NCI-H1694 treated with DMSO at 0.1 percent for 48 hours (cell line): ENCODE measurements at regions not wholly inside any gene's neighbourhood (a gene's known extent, or its start where the extent isn't known, plus 50 kb on each side); places are given as distances from the start of the nearest gene placed in this dataset.
"Not testable (repeated sequence)": the region's sequence is repeated elsewhere in the genome, so short reads cannot be mapped to it uniquely, and the experiment has no call there.

Source experiments
- DNase-seq: peaks from one replicate; lab custom pipeline; 2025; lab: John Stamatoyannopoulos, UW

DNA sequence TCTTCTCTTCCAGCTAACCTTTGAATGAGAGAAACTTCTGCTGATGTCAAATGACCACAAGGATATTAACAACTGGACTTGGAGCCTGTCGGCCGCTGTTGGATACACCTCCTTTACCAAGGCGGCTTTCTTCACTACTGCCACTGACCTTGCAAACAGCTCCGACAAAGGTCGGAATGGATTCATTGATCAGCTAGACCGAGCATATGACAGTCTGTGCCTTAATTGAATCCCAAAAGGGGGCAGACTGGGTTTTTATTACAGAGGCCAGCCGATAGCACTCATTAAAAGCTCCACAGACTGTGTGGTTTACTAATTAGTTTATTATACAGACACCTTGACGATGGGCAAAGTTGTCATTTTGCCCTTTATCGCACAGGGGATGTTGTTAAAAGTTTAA is 394.5 kb downstream of the RERGL start:
- no peak for DNase-seq

DNA sequence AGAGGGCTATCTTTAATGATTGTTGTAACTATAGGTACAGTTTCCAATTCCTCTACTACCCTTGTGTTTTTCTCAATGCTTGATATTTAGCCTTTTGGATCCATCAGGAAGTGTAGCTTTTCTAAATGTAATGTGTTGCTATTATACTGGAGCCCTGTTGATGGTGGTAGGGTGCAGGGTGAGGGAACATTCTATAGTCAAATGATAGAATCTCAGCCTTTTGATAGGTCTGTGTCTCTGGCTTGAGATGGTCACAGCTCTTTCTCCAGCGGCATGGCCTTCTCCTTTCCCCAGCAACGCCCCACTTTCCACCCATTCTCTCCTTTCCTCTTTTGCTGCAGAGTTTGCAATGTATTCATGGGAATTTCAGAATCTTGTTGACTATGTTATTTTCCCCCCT is 398.6 kb downstream of the RERGL start:
- DNase-seq: no peak

DNA sequence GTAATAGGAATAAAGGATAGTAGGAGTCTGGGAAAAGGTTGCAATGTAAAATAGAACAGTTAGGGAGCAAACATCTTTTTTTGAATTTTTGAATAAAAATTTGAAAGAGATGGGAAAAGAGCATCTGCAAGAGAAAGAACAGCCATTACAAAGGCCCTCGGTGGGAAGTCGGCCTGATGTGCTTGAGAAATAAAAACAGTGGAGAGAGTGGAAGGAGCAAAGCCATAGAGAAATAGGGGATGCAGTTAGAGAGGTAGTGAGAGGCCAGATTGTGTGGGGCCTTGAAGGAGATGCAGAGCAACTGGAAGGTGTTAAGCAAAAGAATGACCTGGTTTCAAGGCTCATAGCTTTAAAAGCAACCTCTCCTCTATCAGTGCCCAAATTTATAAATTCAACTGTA is 409.8 kb downstream of the RERGL start:
- no peak for DNase-seq

DNA sequence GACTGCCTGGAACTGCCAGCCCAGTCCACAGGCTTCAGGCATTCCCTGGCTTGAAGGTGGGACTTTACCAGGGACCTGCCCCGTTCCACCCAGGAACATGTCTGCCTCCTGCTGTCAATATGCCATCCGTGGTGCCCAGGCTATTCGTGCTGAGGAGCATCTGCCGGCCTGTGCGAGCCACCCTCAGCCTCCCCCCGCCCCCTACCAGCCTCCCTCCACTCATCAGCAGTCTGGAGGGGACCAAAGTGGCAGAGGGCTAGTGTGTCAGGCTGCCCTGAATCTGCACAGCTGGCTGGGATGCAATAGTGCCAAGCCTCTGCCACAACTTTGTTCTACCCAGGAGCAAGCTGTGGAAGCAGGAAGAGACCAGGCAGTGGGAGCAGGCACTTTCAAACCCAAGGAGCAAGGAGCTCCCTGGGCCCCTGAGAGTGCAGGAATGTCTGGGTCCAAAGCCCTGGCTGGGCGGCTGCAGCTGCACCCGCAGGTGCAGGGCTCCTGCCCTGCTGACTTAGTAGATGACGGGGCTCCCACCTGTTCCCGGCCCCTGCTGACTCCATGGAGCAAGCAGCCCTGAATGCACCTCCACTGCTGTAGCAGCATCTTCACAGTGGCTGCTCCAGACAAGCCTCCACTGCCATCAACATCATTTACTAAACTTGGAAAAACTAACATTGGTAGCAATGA is 423.2 kb downstream of the RERGL start:
- no peak for DNase-seq

DNA sequence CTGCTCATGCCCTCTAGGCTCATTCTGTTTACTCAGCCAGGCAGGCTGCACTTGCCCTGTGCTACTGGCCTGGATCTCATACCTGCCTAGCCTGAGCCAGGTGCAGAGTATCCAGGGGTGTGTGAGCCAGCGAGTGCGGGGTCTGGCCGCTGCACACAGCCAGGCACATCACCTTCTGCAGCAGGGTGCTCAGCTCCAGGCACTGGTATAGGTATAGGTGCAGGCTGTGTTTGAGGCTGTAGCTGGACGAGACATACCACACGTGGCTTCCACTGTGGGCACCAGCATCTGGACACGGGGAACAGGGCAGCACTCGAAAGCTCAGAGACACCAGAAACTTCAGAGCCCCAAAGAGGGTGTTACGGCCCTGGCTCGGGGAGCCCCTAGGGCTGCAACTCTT is 424.2 kb downstream of the RERGL start:
- no peak for DNase-seq

DNA sequence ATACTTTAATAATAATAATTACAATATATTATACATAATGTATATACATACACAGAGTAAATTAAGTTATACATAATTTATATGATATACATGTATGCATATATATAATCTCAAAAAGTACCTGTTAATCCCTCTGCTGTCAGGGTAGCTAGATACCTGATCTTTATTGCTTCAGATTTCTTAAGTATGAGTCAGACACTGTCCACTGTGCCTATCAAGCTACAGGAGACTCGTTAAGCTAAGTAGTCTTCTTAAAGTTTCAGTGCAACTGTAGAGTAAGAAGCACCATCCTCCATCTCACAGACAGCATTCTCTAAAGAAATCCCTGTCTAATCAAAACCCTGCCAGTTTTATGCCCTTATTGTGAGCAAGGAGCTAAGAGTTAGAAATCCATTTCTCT is 428.7 kb downstream of the RERGL start:
- no peak for DNase-seq

DNA sequence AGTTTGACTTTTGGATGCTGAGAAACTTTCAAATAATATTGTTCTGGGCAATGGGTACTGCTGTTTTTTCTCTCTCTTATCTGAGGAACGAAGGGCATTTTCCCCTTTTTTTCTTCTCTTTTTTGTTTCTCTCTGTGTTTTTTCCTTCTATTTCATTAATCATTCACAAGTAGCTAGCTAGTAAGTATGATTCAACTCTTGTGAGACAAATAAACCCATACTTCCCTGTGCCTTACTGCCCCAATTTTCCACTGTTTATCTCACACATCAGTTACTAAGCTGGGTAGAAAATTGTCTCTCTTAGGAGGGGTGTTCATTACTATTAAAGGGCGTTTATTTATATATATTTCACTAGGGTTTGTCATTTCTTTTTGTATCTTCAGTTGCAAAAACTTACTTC is 437.6 kb downstream of the RERGL start:
- DNase-seq: no peak

DNA sequence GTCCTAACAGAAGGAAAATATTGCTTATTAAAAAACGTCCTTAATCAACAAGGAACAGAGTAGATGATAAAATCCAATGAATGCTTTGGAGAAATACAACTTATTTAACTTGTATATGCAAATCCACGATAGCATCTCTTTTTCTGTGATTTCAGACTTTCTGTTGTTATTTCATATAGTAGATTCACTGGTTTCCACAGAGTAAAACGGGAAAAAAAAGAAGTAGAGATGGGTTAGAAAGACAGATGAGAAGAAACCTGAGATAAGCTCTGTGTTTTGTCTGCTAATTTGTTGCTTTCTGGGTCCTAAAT is 447.7 kb downstream of the RERGL start:
- DNase-seq: no peak

DNA sequence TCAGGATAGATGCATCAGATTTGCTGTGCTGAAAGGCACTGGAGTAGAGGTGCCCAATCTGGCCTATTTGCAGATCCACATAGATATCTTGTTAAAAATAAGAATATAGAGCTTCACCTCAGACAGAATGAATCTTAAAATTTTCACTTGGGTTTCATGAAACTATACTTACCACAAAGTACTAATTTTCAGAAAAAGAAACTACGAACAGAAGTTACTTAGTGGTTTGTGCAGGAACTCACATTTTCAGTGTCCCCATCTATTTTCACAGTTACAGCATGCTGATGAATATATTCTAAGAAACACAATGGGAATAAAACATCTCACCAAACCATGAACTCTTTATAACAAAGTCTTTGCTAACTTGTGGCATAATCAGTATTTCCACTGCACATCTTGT is 449.4 kb downstream of the RERGL start:
- no peak for DNase-seq

DNA sequence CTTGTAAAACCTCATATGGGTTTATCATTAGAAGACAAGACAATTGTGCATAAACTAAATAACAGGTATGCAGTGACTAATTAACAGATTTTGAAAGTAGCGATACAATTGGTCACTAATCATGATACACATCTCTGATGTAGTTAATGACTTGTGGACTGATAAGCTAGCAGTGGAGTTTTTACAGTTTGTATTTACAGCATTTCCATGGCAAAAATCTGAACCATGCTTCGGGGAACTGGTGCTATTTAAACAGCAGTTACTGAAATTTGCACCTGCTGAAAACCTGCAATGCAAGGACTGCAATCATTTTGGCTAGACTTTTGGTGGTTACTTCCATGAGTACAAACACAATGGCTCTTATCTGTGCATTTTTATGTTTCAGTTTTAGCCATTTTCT is 471.2 kb downstream of the RERGL start:
- DNase-seq: no peak

DNA sequence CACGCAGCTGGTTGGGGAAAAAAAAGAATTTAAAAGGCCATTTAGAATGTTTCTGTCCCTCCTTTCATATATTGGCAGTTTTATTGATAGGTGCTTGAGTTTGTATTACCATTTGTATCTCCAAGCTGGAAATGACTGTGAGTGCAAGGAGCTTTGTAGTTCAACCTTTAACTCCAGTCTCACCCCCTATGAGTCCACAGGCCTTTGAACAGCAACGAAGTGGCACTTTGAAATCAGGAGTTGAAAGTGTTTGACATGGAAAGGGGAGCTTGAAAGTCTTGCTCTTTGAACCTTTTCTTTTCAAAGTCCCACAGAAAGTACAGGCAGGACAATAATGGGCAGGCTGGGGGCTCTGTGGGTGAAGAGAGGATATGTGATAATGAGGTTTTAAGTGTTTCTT is 480.3 kb downstream of the RERGL start:
- DNase-seq: no peak

DNA sequence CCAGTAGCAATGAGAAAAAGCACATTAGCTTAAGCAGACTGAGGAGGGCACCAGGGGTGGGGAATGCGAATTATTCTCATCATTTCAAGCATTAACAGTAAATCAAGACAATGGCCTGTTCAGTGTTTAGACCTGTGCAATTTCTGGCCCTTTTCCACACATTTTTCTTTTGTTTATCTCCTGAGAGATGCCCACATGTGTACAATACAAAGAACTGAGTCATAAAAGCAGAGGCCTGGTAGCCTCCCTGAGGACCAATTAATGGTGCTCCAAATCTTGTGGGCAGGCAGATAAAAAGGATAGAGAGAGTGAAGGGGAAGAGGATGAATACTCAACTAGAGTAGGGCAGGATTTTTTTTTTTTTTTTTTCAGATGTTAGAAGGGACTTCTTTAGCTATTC is 480.8 kb downstream of the RERGL start:
- DNase-seq: no peak

DNA sequence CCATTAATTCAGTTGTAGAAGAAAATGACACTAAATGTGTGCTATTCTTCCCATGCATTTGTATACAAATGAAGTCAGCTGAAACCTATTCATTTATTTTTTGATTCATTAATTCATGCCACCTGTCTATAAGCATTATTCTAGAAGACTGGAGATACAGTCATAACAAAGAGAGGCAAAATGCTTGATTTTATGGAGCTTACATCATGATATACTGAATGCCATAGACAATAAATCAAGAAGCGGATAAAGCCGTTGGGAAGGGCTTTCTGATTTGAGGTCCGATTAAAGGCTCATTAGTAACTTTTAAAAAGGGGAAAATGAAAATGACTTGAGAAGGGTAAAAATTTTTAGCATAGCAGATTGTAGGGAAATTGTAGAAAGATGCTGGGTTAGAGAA is 494.9 kb downstream of the RERGL start:
- no peak for DNase-seq

DNA sequence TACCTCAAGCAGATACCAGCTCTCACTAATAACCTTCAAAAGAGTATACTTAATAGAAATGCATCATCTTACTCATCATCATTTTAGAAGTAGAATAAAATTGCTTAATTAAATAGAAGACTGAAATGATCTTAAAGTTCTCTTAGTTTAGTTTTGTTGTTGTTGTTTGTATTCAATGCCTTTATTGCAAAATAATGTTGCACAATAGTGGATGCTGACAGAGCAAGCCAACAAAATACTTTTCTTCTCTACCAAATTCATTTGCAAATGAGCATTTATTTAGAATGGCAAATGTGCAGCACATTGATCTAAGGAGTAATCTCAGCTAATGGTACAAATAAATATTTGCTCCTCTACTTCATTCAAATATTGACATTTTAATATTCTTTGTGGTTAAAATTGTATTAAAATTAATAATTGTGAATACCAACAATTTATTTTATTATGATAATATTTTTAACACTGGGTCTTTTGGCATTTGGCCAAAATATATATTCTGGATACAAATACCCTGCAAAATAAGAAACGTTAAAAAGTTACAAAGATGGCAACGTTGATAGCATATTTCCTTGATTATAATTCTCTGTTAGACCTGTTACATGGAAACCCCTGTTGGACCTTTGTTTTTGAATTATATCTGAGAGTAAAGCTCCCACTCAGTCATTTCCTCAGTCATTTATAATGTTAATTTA is 496.1 kb downstream of the RERGL start:
- no peak for DNase-seq

DNA sequence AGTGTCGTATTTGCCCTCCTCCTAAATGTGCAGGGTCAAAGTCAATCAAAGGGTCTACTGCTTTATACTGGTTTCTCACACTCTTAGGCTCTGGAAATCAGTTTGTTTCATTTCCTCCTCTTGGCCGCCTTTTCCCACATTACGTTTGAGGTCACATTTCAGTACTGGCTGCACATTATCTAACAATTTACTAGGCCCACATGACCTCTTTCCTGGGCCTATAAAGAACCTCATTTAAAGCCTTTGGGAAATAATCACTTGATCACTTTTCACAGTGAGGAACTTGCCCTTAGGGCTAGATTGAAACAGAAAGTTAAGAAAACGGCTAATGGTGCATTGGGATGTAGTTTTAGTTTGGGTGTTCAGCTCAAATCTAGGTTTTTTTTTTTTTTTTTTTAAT is 497.5 kb downstream of the RERGL start:
- no peak for DNase-seq

DNA sequence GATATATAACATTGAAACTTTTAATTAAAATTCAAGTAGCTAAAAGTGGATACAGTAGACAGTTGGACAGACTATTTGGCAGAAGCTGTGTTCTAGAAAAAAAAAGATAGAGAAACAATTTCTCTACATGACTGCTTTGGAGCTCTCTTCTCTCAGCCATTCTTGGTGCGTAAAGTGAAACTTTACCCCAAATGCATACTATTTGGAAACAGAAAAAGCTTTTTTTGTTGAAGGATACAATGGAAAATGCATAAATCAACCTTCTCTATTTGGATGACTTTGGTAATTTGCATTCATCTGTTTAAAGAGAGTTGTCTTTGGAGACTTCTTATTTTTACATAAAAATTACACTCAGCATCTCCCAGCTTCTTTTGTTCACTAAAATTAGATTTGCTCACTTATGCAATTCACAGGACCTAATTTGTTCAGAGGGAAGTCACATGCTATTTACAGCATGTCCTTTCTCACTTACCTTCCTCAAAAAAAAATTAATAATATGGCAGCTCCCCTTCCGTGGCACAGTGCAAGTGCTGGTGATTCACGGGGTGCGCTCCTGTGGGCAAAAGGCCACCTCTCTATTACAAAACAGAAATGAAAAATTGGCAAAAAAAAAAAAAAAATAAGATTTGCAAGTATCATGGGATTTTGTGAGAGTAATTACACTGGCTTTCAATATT is 498.9 kb downstream of the RERGL start:
- DNase-seq: no peak

DNA sequence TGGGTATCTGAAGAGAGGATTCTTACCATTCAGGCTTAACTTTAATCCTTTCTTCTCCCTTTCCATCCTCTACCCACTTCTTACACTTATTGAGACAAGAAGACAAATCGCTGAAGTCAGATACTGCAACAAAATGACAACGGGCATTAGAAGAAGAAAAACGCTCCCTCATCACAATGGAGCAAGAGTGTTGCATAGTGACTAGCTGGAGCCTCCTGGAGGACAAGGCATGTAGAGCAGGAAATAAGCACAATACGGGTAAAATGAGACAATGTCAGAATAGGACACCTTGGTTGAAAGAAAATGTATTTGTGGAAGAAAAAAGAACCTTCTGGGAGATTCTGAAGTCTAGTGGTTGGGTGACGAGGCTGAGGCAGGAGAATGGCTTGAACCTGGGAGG is 501.0 kb downstream of the RERGL start:
- peak; percentile 11 for DNase-seq

DNA sequence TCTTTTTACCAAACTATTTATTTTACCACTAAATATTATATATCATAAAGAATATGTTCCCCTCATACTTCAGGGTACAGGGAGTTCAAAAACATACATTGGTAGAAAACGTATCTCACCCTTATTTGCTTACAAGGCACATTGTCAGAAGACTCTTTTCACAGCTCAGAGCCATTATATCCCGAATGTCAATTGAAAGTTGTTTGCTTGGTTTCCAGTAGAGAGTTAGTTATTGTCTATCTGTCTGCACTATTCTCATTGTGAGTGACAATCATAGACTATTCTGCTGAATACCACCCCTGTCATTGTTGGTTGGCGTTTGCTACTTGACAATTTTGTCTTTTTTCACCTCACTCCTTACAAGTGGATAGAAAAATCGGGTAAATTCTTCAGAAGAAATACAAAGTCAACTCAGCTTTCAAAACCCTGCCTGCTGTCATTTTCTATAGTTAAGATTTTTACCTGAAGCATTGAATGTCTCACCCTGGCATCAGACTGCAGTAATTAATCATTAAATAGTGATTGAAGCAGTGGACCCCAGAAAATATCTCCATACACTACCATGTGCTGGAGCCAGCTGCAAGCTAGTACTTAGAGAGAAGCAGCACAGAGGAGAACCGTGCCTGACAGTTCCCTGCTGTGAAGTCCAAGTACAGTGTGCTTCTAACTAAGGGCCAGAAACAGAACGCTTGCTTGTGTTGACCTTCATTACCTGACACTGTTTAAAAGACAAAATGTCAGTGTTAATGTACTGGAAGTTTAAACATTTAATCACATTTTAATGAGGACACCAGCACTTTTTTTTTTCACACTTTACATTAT is 510.6 kb downstream of the RERGL start:
- DNase-seq: no peak

DNA sequence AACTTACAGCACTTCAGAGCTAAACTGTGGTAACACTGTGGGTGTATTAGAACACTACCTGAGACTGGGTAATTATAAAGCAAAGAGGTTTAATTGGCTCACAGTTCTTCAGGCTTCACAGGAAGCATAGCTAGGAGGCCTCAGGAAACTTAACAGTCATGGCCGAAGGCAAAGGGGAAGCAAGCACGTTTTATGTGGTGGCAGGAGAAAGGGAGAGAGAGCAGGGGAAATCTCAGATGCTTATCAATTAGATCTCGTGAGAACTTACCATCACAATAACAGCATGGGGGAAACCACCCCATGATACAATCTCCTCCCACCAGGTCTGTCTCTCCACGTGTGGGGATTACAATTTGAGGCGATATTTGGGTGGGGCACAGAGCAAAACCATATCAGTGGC is 512.6 kb downstream of the RERGL start:
- DNase-seq: no peak

DNA sequence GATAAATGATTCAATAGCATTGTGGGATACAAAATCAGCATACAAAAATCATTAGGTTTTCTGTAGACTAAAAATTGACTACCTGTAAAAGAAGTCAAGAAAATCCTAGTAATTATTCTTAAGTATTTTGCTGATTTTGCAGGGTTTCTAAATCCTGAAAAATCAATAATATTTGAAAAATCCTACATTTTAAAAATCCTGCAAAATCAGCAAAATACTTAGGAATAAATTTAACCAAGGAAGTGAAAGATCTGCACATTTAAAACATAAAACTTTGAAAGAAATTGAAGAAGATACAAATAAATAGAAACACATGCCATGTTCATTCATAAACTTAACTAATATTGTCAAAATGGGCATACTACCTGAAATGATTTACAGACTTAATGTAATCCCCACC is 517.7 kb downstream of the RERGL start:
- DNase-seq: no peak

DNA sequence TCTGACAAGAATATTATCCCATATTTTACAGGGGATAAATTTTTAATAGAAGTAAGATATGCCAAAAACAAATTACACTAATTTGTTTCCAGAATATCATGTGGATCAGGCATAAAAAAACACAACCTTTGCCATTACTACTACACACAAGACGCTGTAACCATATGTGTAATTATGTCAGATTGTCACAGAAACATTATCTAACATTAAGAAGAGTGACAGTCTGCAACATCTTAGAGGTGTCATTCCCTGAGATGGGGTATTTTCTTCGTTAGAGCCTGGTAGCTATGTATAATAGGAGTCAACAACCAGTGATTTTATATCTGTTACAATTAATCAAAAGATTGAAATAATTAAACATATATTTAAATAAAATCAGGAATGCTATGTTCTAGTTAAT is 518.9 kb downstream of the RERGL start:
- no peak for DNase-seq

DNA sequence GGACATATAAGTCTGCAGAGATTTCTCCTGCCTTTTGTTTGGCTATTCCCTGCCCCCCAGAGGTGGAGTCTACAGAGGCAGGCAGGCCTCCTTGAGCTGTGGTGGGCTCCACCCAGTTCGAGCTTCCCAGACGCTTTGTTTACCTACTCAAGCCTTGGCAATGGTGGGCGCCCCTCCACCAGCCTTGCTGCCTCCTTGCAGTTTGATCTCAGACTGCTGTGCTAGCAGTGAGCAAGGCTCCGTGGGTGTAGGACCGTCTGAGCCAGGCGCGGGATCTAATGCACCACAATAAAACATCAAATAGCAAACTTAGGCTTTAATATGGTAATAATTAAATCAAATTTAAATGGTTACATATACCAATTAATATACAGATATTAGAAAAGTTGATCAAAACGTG is 525.4 kb downstream of the RERGL start:
- DNase-seq: not testable (repeated sequence)

DNA sequence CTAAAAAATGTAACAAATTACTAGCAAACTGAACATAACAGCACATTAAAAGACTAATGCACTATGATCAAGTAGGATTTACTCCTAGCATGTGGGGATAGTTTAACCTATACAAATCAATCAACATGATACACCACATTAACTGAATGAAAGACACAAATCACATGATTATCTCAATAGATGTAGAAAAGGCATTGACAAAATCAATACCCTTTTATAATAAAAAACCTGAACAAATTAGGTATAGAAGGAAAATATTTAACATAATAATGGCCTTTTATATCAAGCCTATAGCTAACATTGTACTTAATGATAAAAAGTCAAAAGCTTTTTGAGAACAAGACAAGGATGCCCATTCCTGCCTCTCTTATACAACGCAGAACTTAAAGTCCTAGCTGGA is 540.0 kb downstream of the RERGL start:
- no peak for DNase-seq
